ENCODE measurements at regions not wholly inside any gene's neighbourhood (a gene's known extent, or its start where the extent isn't known, plus 50 kb on each side); places are given as distances from the start of the nearest gene placed in this dataset.

DNA sequence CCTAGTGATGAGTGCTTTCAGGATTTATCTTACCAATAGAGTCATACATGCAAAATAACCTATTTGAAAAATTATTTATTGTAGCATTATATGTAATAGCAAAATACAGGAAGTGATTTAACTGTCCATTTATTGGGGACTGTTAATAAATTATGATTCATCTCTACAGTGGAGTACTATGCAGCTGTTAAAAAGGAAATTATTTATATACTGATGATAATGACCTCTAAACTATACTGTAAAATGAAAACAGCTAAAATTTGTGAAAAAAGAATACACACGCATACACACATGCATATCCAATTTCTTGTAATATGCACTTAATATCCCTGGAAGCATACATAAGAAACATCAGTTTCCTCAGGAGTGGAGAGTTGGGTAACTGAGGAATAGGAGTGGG lies 58.0 kb upstream of the PALM2AKAP2 start:
- DNase-seq (ENCODE audit: low spot score in 2 of 2, unreplicated experiment in 2 of 2), result no peak
- TF ChIP-seq, protein P1, sequence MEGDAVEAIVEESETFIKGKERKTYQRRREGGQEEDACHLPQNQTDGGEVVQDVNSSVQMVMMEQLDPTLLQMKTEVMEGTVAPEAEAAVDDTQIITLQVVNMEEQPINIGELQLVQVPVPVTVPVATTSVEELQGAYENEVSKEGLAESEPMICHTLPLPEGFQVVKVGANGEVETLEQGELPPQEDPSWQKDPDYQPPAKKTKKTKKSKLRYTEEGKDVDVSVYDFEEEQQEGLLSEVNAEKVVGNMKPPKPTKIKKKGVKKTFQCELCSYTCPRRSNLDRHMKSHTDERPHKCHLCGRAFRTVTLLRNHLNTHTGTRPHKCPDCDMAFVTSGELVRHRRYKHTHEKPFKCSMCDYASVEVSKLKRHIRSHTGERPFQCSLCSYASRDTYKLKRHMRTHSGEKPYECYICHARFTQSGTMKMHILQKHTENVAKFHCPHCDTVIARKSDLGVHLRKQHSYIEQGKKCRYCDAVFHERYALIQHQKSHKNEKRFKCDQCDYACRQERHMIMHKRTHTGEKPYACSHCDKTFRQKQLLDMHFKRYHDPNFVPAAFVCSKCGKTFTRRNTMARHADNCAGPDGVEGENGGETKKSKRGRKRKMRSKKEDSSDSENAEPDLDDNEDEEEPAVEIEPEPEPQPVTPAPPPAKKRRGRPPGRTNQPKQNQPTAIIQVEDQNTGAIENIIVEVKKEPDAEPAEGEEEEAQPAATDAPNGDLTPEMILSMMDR (IDR thresholded peaks at IDR 0.05; ENCODE audit: unreplicated experiment), result no peak
- no peaks in the 10 kb centered on the region for H3K36me3 Mint-ChIP-seq
- H3K4me3 Mint-ChIP-seq, result no peak overlapping the region
- peaks cover 3% of the 10 kb centered on the region for H3K9me3 Mint-ChIP-seq
- no peaks in the 10 kb centered on the region for H3K4me1 Mint-ChIP-seq
- no peaks in the 10 kb centered on the region for H3K27me3 Mint-ChIP-seq (ENCODE audit: low read depth)
- H3K27ac Mint-ChIP-seq, result no peak overlapping the region

DNA sequence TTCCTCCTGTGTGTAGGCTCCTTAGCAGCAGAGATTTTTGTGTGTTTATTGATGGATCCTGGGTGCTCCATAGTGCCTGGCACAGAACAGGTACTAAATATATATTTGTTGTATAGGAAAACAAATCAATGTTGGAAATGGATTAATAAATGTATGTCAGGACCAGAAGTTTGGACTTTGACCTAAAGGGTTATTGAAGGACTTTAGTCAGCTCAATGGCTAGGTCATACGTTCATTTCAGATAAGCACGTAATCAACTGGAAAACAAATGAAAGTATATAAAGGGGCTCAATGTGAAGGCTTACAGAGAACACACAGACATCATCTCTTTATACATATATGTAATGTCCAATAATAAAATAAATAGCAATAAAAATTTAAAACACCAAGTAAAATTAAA lies 56.2 kb upstream of the PALM2AKAP2 start:
- Mint-ChIP-seq H3K27me3 (ENCODE audit: low read depth) (no peaks in the 10 kb centered on the region), H3K36me3 (no peaks in the 10 kb centered on the region), H3K9me3 (peaks cover 3% of the 10 kb centered on the region), H3K27ac (no peak overlapping the region), H3K4me3 (no peak overlapping the region), H3K4me1 (peaks cover 6% of the 10 kb centered on the region)
- no peak for DNase-seq (ENCODE audit: low spot score in 2 of 2, unreplicated experiment in 2 of 2)
- TF ChIP-seq, protein P1 (IDR thresholded peaks at IDR 0.05; ENCODE audit: unreplicated experiment), result no peak

DNA sequence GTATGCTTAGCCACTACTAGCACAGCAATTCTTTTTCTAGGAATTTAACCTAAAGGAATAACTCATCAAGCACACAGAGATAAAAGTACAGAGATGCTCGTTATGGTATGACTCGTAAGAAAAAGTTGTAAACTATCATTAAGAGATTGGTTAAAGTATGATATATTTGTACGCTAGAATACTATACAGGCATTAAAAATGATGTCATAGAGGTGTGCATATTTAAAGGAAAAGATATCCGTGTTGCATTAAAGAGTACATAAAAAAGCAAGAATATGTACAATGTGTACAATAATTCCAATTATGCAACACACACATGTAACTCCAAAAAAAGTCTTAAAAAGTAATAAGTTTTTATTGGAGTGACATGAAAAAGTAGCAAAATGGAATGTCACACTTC lies 54.5 kb upstream of the PALM2AKAP2 start:
- no peaks in the 10 kb centered on the region for H3K27me3 Mint-ChIP-seq (ENCODE audit: low read depth)
- no peak for DNase-seq (ENCODE audit: low spot score in 2 of 2, unreplicated experiment in 2 of 2)
- H3K9me3 Mint-ChIP-seq, result peaks cover 3% of the 10 kb centered on the region
- no peak overlapping the region for H3K4me3 Mint-ChIP-seq
- H3K4me1 Mint-ChIP-seq, result peaks cover 21% of the 10 kb centered on the region
- TF ChIP-seq, protein P1 (IDR thresholded peaks at IDR 0.05; ENCODE audit: unreplicated experiment), result no peak
- no peaks in the 10 kb centered on the region for H3K36me3 Mint-ChIP-seq
- no peak overlapping the region for H3K27ac Mint-ChIP-seq

DNA sequence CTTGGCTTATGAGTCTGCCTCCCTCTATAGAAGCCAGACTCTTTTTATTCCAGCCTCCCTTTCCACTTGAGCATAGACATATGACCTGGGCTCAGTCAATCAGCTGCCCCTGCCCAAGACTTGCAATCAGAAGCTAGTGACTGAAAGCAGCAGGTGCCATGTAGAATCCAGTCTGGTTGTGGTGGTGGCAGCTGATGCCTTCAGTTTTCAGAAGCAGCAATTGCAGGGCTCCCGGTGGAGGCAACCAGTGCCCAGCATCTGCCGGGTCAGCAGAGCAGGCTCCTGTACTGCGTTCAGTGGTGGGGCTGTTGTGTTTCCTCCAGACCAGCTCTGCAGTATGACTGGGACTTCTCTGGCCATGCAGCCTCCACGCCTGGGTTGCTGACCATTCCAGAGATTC lies 53.9 kb upstream of the PALM2AKAP2 start:
- Mint-ChIP-seq H3K27ac (no peak overlapping the region), H3K27me3 (ENCODE audit: low read depth) (no peaks in the 10 kb centered on the region), H3K4me1 (peaks cover 27% of the 10 kb centered on the region), H3K4me3 (no peak overlapping the region), H3K36me3 (no peaks in the 10 kb centered on the region), H3K9me3 (peaks cover 3% of the 10 kb centered on the region)
- no peak for DNase-seq (ENCODE audit: low spot score in 2 of 2, unreplicated experiment in 2 of 2)
- TF ChIP-seq, protein P1 (IDR thresholded peaks at IDR 0.05; ENCODE audit: unreplicated experiment), result no peak

GRCh38 chr9:109728686-109729300 lies 51.2 kb upstream of the PALM2AKAP2 start:
- Mint-ChIP-seq H3K4me3 (no peak overlapping the region), H3K4me1 (peaks cover 40% of the 10 kb centered on the region), H3K27ac (peak overlapping the region; percentile 67), H3K27me3 (ENCODE audit: low read depth) (no peaks in the 10 kb centered on the region), H3K9me3 (peaks cover 10% of the 10 kb centered on the region), H3K36me3 (no peaks in the 10 kb centered on the region)
- TF ChIP-seq, protein P1 (IDR thresholded peaks at IDR 0.05; ENCODE audit: unreplicated experiment), result no peak
- DNase-seq (ENCODE audit: low spot score in 2 of 2, unreplicated experiment in 2 of 2), result no peak

GRCh38 chr9:109729513-109729912 lies 50.5 kb upstream of the PALM2AKAP2 start:
- Mint-ChIP-seq H3K4me1 (peaks cover 41% of the 10 kb centered on the region), H3K27ac (no peak overlapping the region), H3K27me3 (ENCODE audit: low read depth) (no peaks in the 10 kb centered on the region), H3K4me3 (no peak overlapping the region), H3K9me3 (peaks cover 10% of the 10 kb centered on the region), H3K36me3 (no peaks in the 10 kb centered on the region)
- DNase-seq (ENCODE audit: low spot score in 2 of 2, unreplicated experiment in 2 of 2), result no peak
- TF ChIP-seq, protein P1 (IDR thresholded peaks at IDR 0.05; ENCODE audit: unreplicated experiment), result no peak

Measured in mesothelial cell of epicardium (in vitro differentiated cells).